Osteocyte (in vitro differentiated cells): ENCODE measurements at regions not wholly inside any gene's neighbourhood (a gene's known extent, or its start where the extent isn't known, plus 50 kb on each side); places are given as distances from the start of the nearest gene placed in this dataset.

ENCODE experiments used
- DNase-seq: peaks from one replicate; pipeline ENCODE4 v3.0.0; 2021; ENCODE audit warnings: mixed read lengths; ENCODE audit not compliant: unreplicated experiment; ENCODE audit errors: extremely low spot score
- H3K27ac Mint-ChIP-seq: one replicate; pipeline ENCODE4 v1.8.0; 2021; ENCODE audit warnings: mild to moderate bottlenecking, mixed read lengths; ENCODE audit not compliant: unreplicated experiment
- H3K27me3 Mint-ChIP-seq: one replicate; pipeline ENCODE4 v1.8.0; 2021; ENCODE audit warnings: mixed read lengths; ENCODE audit not compliant: unreplicated experiment
- H3K36me3 Mint-ChIP-seq: one replicate; pipeline ENCODE4 v1.8.0; 2021; ENCODE audit warnings: mixed read lengths; ENCODE audit not compliant: unreplicated experiment
- H3K4me1 Mint-ChIP-seq: one replicate; pipeline ENCODE4 v1.8.0; 2021; ENCODE audit warnings: mixed read lengths; ENCODE audit not compliant: unreplicated experiment
- H3K4me3 Mint-ChIP-seq: one replicate; pipeline ENCODE4 v1.8.0; 2021; ENCODE audit warnings: mild to moderate bottlenecking, moderate library complexity, mixed read lengths; ENCODE audit not compliant: unreplicated experiment
- H3K9me3 Mint-ChIP-seq: one replicate; pipeline ENCODE4 v1.8.0; 2021; ENCODE audit warnings: mixed read lengths; ENCODE audit not compliant: unreplicated experiment
- CTCF ChIP-seq: fragments of 200-600 bp; sonication (generic); IDR thresholded peaks from 2 replicates; pipeline ENCODE4 v1.5.0; 2021; ENCODE audit warnings: antibody characterized with exemption, mild to moderate bottlenecking, moderate library complexity

GRCh38 chr2:220849433-220849832, 722.7 kb downstream of the EPHA4 start:
- no peak for TF ChIP-seq CTCF
- Mint-ChIP-seq H3K27ac (no peak overlapping the region), H3K4me1 (peaks cover 12% of the 10 kb centered on the region), H3K9me3 (no peaks in the 10 kb centered on the region), H3K36me3 (no peaks in the 10 kb centered on the region), H3K4me3 (no peak overlapping the region), H3K27me3 (no peaks in the 10 kb centered on the region)
- DNase-seq = no peak

- H3K27ac Mint-ChIP-seq = no peak overlapping the region
- DNase-seq = no peak
- H3K4me3 Mint-ChIP-seq = no peak overlapping the region
- H3K36me3 Mint-ChIP-seq = no peaks in the 10 kb centered on the region
- H3K27me3 Mint-ChIP-seq = no peaks in the 10 kb centered on the region
- H3K4me1 Mint-ChIP-seq = peaks cover 12% of the 10 kb centered on the region
- TF ChIP-seq CTCF = no peak
- no peaks in the 10 kb centered on the region for H3K9me3 Mint-ChIP-seq
These were observed 722.0 kb downstream of the EPHA4 start for GRCh38 chr2:220850116-220850515.

GRCh38 chr2:220855296-220855695, 716.8 kb downstream of the EPHA4 start:
- no peak overlapping the region for H3K27ac Mint-ChIP-seq
- DNase-seq = no peak
- no peaks in the 10 kb centered on the region for H3K27me3 Mint-ChIP-seq

GRCh38 chr2:220856486-220856885, 715.6 kb downstream of the EPHA4 start:
- no peak for DNase-seq
- H3K27me3 Mint-ChIP-seq = no peaks in the 10 kb centered on the region
- no peak overlapping the region for H3K4me3 Mint-ChIP-seq
- no peaks in the 10 kb centered on the region for H3K9me3 Mint-ChIP-seq
- no peaks in the 10 kb centered on the region for H3K36me3 Mint-ChIP-seq
- H3K27ac Mint-ChIP-seq = no peak overlapping the region
- no peaks in the 10 kb centered on the region for H3K4me1 Mint-ChIP-seq
- no peak for TF ChIP-seq CTCF

More at GRCh38 chr2:220855296-220855695, 716.8 kb downstream of the EPHA4 start:
- Mint-ChIP-seq H3K9me3 (no peaks in the 10 kb centered on the region), H3K4me1 (no peaks in the 10 kb centered on the region), H3K4me3 (no peak overlapping the region), H3K36me3 (no peaks in the 10 kb centered on the region)
- no peak for TF ChIP-seq CTCF

- Mint-ChIP-seq H3K9me3 (no peaks in the 10 kb centered on the region), H3K4me1 (no peaks in the 10 kb centered on the region), H3K36me3 (no peaks in the 10 kb centered on the region), H3K27me3 (no peaks in the 10 kb centered on the region), H3K4me3 (no peak overlapping the region), H3K27ac (no peak overlapping the region)
- no peak for TF ChIP-seq CTCF
- no peak for DNase-seq
These were observed 714.7 kb downstream of the EPHA4 start for GRCh38 chr2:220857368-220857767.
